Cardiac fibroblast (primary cell): ENCODE measurements at regions not wholly inside any gene's neighbourhood (a gene's known extent, or its start where the extent isn't known, plus 50 kb on each side); places are given as distances from the start of the nearest gene placed in this dataset.

Experiments used
- DNase-seq, 2 donors: peaks; one replicate each; pipeline versions ENCODE4 v3.0.0 to v3.0.0-alpha.2; 2010; ENCODE audit warnings: low read depth in 2 of 2
- H3K4me3 ChIP-seq, 2 donors: replicated peaks in 1 of 2; 1 replicate in 1 of 2; 2 replicates in 1 of 2; pipeline ENCODE4 v1.5.1; 2011; ENCODE audit warnings: low read depth in 2 of 2, low read length in 2 of 2, mild to moderate bottlenecking in 2 of 2, moderate library complexity in 1 of 2
- CTCF ChIP-seq: IDR thresholded peaks from one replicate; pipeline ENCODE4 v1.5.1; 2011; ENCODE audit warnings: low read depth, mild to moderate bottlenecking, low read length, inconsistent platforms

- H3K4me3 ChIP-seq, result no peak overlapping the region
- DNase-seq, result no peak
- TF ChIP-seq CTCF, result no peak
Measured at GRCh38 chr5:78705826-78706225, 57.3 kb upstream of the LHFPL2 start.

GRCh38 chr5:78701795-78702410 is 53.3 kb upstream of the LHFPL2 start:
- H3K4me3 ChIP-seq, result no peak overlapping the region
- TF ChIP-seq CTCF, result no peak
- DNase-seq, result peak; percentile 25 to 45

GRCh38 chr5:78699552-78700153 is 51.1 kb upstream of the LHFPL2 start:
- no peak overlapping the region for H3K4me3 ChIP-seq
- DNase-seq, result peak; percentile 80 to 94
- TF ChIP-seq CTCF, result no peak

GRCh38 chr5:78698191-78698791 is 49.7 kb upstream of the LHFPL2 start:
- DNase-seq, result peak; percentile 45 to 88
- TF ChIP-seq CTCF, result no peak
- H3K4me3 ChIP-seq, result no peak overlapping the region
